ENCODE measurements at regions not wholly inside any gene's neighbourhood (a gene's known extent, or its start where the extent isn't known, plus 50 kb on each side); places are given as distances from the start of the nearest gene placed in this dataset.

DNA sequence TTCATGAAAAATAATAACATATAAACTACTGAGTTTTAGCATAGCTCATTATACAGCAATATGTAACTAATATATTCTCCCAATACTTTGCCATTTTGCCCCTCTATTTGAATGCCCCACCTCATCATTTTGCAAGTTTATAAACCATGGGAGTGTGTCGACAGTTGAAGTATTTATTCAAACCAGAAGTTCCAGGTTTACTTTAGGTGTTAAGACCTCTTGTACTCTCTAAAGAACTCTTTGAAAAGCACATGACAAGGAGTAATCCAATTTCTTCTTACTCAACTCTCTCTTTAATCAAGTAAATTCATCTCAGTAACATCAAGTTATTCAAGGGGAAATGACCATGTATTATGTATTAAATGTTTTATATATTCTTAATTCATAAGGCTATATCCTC, 240.7 kb downstream of the COX18 start:
- FAIRE-seq (no peak), DNase-seq (no peak)
- H3K9me3 ChIP-seq (ENCODE audit: control insufficient read depth in 2 of 3, insufficient read depth in 1 of 3, low read length in 3 of 3), result no peaks in the 10 kb centered on the region
- H3K9ac ChIP-seq (ENCODE audit: low read length in 3 of 3), result no peak overlapping the region
- no peaks in the 10 kb centered on the region for H3K27me3 ChIP-seq (ENCODE audit: control insufficient read depth, insufficient read depth, low read length)
- no peaks in the 10 kb centered on the region for H3K36me3 ChIP-seq (ENCODE audit: control insufficient read depth in 2 of 3, insufficient read depth in 3 of 3, low read length in 3 of 3)
- TF ChIP-seq, protein P1, sequence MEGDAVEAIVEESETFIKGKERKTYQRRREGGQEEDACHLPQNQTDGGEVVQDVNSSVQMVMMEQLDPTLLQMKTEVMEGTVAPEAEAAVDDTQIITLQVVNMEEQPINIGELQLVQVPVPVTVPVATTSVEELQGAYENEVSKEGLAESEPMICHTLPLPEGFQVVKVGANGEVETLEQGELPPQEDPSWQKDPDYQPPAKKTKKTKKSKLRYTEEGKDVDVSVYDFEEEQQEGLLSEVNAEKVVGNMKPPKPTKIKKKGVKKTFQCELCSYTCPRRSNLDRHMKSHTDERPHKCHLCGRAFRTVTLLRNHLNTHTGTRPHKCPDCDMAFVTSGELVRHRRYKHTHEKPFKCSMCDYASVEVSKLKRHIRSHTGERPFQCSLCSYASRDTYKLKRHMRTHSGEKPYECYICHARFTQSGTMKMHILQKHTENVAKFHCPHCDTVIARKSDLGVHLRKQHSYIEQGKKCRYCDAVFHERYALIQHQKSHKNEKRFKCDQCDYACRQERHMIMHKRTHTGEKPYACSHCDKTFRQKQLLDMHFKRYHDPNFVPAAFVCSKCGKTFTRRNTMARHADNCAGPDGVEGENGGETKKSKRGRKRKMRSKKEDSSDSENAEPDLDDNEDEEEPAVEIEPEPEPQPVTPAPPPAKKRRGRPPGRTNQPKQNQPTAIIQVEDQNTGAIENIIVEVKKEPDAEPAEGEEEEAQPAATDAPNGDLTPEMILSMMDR (IDR thresholded peaks at IDR 0.05; ENCODE audit: borderline replicate concordance, extremely low read depth, insufficient read depth), result no peak
- H3K4me1 ChIP-seq (ENCODE audit: control insufficient read depth in 2 of 3, insufficient read depth in 2 of 3, low read depth in 1 of 3, low read length in 3 of 3), result no peaks in the 10 kb centered on the region
- no peak overlapping the region for H3K27ac ChIP-seq (ENCODE audit: low read depth in 2 of 2, low read length in 2 of 2)
- no peak overlapping the region for H3K4me3 ChIP-seq (ENCODE audit: low read length in 3 of 3)
- intact Hi-C loops (cut with DNase I), result no loop called here

DNA sequence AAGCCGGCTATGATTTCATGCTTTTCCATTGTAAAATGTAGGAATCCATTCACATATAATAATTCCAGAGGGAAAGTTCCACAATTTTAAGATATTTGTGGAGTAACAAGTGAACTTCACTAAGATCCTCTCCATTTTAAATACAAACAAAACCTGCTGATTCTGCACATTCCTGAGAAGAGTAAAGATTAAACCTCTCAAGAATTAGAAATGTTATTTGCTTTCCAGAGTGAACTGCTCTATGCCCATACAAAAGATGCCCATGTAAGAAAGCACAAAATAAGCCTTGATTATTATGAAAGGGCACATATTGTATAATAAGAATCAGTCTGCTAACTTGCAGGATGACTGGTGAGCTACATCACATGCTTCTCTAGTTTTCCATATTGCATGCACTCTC, 241.5 kb downstream of the COX18 start:
- Histone ChIP-seq H3K4me1 (ENCODE audit: control insufficient read depth in 2 of 3, insufficient read depth in 2 of 3, low read depth in 1 of 3, low read length in 3 of 3) (no peaks in the 10 kb centered on the region), H3K4me3 (ENCODE audit: low read length in 3 of 3) (no peak overlapping the region), H3K27ac (ENCODE audit: low read depth in 2 of 2, low read length in 2 of 2) (no peak overlapping the region), H3K27me3 (ENCODE audit: control insufficient read depth, insufficient read depth, low read length) (no peaks in the 10 kb centered on the region), H3K9me3 (ENCODE audit: control insufficient read depth in 2 of 3, insufficient read depth in 1 of 3, low read length in 3 of 3) (no peaks in the 10 kb centered on the region), H3K36me3 (ENCODE audit: control insufficient read depth in 2 of 3, insufficient read depth in 3 of 3, low read length in 3 of 3) (no peaks in the 10 kb centered on the region), H3K9ac (ENCODE audit: low read length in 3 of 3) (no peak overlapping the region)
- no peak for FAIRE-seq
- TF ChIP-seq, protein P1 (IDR thresholded peaks at IDR 0.05; ENCODE audit: borderline replicate concordance, extremely low read depth, insufficient read depth), result no peak
- intact Hi-C loops (cut with DNase I), result no loop called here
- no peak for DNase-seq

GRCh38 chr4:72820107-72820506, 249.4 kb downstream of the COX18 start:
- TF ChIP-seq, protein P1 (IDR thresholded peaks at IDR 0.05; ENCODE audit: borderline replicate concordance, extremely low read depth, insufficient read depth), result no peak
- Histone ChIP-seq H3K9me3 (ENCODE audit: control insufficient read depth in 2 of 3, insufficient read depth in 1 of 3, low read length in 3 of 3) (no peaks in the 10 kb centered on the region), H3K4me3 (ENCODE audit: low read length in 3 of 3) (no peak overlapping the region), H3K9ac (ENCODE audit: low read length in 3 of 3) (no peak overlapping the region), H3K27ac (ENCODE audit: low read depth in 2 of 2, low read length in 2 of 2) (no peak overlapping the region), H3K4me1 (ENCODE audit: control insufficient read depth in 2 of 3, insufficient read depth in 2 of 3, low read depth in 1 of 3, low read length in 3 of 3) (no peaks in the 10 kb centered on the region), H3K27me3 (ENCODE audit: control insufficient read depth, insufficient read depth, low read length) (no peaks in the 10 kb centered on the region), H3K36me3 (ENCODE audit: control insufficient read depth in 2 of 3, insufficient read depth in 3 of 3, low read length in 3 of 3) (no peaks in the 10 kb centered on the region)
- DNase-seq (no peak), FAIRE-seq (no peak)
- intact Hi-C loops (cut with DNase I), result no loop called here

- intact Hi-C loops (cut with DNase I), result no loop called here
- no peak overlapping the region for H3K4me3 ChIP-seq (ENCODE audit: low read length in 3 of 3)
- FAIRE-seq (no peak), DNase-seq (no peak)
- TF ChIP-seq, protein P1 (IDR thresholded peaks at IDR 0.05; ENCODE audit: borderline replicate concordance, extremely low read depth, insufficient read depth), result no peak
- no peak overlapping the region for H3K27ac ChIP-seq (ENCODE audit: low read depth in 2 of 2, low read length in 2 of 2)
- H3K4me1 ChIP-seq (ENCODE audit: control insufficient read depth in 2 of 3, insufficient read depth in 2 of 3, low read depth in 1 of 3, low read length in 3 of 3), result no peaks in the 10 kb centered on the region
- no peaks in the 10 kb centered on the region for H3K36me3 ChIP-seq (ENCODE audit: control insufficient read depth in 2 of 3, insufficient read depth in 3 of 3, low read length in 3 of 3)
- no peak overlapping the region for H3K9ac ChIP-seq (ENCODE audit: low read length in 3 of 3)
- H3K9me3 ChIP-seq (ENCODE audit: control insufficient read depth in 2 of 3, insufficient read depth in 1 of 3, low read length in 3 of 3), result no peaks in the 10 kb centered on the region
- no peaks in the 10 kb centered on the region for H3K27me3 ChIP-seq (ENCODE audit: control insufficient read depth, insufficient read depth, low read length)
Measured at GRCh38 chr4:72817012-72817411, 248.0 kb upstream of the ADAMTS3 start.
